Mammary epithelial cell (primary cell): ENCODE measurements at regions not wholly inside any gene's neighbourhood (a gene's known extent, or its start where the extent isn't known, plus 50 kb on each side); places are given as distances from the start of the nearest gene placed in this dataset.

Experiments
- EZH2 ChIP-seq: IDR thresholded peaks from 2 replicates; pipeline ENCODE4 v1.6.1; 2012; ENCODE audit warnings: low read length, inconsistent platforms, borderline replicate concordance
- TF ChIP-seq, protein P1 (sequence below), 2 donors: IDR thresholded peaks in 1 of 2; conservative IDR thresholded peaks in 1 of 2; 2 replicates each; pipeline ENCODE4 v1.5.1; 2011 to 2012; ENCODE audit warnings: inconsistent platforms in 2 of 2, low read length in 2 of 2, mild to moderate bottlenecking in 2 of 2, control low read depth in 1 of 2, low read depth in 1 of 2; ENCODE audit not compliant: insufficient read depth in 1 of 2; ENCODE audit errors: extremely low read depth in 1 of 2

GRCh38 chr6:22098601-22099031 lies 198.2 kb downstream of the PRL start:
- TF ChIP-seq, protein P1, sequence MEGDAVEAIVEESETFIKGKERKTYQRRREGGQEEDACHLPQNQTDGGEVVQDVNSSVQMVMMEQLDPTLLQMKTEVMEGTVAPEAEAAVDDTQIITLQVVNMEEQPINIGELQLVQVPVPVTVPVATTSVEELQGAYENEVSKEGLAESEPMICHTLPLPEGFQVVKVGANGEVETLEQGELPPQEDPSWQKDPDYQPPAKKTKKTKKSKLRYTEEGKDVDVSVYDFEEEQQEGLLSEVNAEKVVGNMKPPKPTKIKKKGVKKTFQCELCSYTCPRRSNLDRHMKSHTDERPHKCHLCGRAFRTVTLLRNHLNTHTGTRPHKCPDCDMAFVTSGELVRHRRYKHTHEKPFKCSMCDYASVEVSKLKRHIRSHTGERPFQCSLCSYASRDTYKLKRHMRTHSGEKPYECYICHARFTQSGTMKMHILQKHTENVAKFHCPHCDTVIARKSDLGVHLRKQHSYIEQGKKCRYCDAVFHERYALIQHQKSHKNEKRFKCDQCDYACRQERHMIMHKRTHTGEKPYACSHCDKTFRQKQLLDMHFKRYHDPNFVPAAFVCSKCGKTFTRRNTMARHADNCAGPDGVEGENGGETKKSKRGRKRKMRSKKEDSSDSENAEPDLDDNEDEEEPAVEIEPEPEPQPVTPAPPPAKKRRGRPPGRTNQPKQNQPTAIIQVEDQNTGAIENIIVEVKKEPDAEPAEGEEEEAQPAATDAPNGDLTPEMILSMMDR (conservative IDR thresholded peaks at IDR 0.05 in 1 of 2, IDR thresholded peaks at IDR 0.05 in 1 of 2; ENCODE audit: extremely low read depth in 1 of 2, insufficient read depth in 1 of 2, low read depth in 1 of 2, low read length in 2 of 2): no peak
- TF ChIP-seq EZH2: no peak
